ENCODE measurements at regions not wholly inside any gene's neighbourhood (a gene's known extent, or its start where the extent isn't known, plus 50 kb on each side); places are given as distances from the start of the nearest gene placed in this dataset.

DNA sequence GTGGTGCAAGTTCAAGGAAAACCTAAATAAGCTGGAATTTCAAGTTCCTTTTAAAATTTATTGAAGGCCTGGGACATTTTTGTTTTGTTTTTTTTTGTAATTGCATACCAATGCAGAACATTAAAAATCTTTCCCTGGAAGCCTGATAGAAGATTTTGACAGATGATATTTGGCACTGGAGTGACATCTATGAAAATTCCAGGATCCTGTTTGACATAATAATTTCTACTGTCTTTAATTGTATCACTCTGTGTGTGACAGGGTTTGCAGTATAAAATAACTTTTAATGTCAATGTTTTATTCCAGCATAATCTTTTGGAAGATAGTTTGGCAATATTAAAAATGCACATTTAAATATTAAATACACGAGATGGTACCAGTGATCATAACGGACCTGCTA is 514.2 kb upstream of the ACO1 start:
- TF ChIP-seq PHF8 (conservative IDR thresholded peaks at IDR 0.05; ENCODE audit: low read depth, low read length) = no peak
- TF ChIP-seq TAF1 (IDR thresholded peaks at IDR 0.05; ENCODE audit: low read depth, low read length) = no peak
